ENCODE measurements at regions not wholly inside any gene's neighbourhood (a gene's known extent, or its start where the extent isn't known, plus 50 kb on each side); places are given as distances from the start of the nearest gene placed in this dataset.

DNA sequence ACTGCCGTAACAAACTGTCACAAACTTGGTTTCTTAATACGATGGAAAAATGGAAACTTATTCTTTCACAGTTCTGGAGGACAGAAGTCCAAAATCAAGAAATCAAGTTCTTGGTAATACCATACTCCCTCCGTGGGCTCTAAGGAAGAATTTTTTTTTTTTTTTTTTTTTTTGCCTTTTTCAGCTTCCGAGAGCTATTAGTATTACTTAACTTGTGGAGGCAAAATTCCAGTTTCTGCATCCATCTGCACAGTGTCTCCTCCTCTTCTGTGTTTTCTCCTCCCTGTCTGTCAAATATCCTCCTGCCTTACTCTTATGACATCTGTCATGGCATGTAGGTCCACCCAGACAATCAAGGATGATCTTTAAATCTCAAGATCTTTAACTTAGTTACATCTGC is 426.6 kb downstream of the SPRY1 start:
- DNase-seq = no peak
- Histone ChIP-seq H3K27me3 (ENCODE audit: control insufficient read depth in 2 of 2, insufficient read depth in 2 of 2, low read length in 2 of 2) (no peaks in the 10 kb centered on the region), H3K36me3 (ENCODE audit: control insufficient read depth in 2 of 3, insufficient read depth in 3 of 3, low read length in 3 of 3) (no peaks in the 10 kb centered on the region), H3K27ac (ENCODE audit: low read depth, low read length) (no peak overlapping the region), H3K4me1 (ENCODE audit: control insufficient read depth in 2 of 2, insufficient read depth in 2 of 2, low read length in 2 of 2) (no peaks in the 10 kb centered on the region), H3K4me3 (ENCODE audit: low read length) (no peak overlapping the region), H3K9me3 (ENCODE audit: control insufficient read depth in 2 of 3, low read length in 3 of 3) (no peaks in the 10 kb centered on the region)
- Mint-ChIP-seq H3K27me3 (peaks cover 0 to 7% (median 4%) of the 10 kb centered on the region in 5 donors), H3K4me3 (no peak overlapping the region), H3K9me3 (peaks cover 0 to 6% (median 0%) of the 10 kb centered on the region in 11 donors), H3K4me1 (no peaks in the 10 kb centered on the region), H3K36me3 (no peaks in the 10 kb centered on the region), H3K27ac (no peak overlapping the region)
- ATAC-seq = no peak
- ChIA-PET CTCF (interaction anchor here (1.3 kb wide), 1 partner anchor 12 kb away, joined by 3 read pairs; no protein-coding TSS in a partner anchor), POLR2A (no interaction called here)
- intact Hi-C loops (cut with micrococcal nuclease) = no loop called here

DNA sequence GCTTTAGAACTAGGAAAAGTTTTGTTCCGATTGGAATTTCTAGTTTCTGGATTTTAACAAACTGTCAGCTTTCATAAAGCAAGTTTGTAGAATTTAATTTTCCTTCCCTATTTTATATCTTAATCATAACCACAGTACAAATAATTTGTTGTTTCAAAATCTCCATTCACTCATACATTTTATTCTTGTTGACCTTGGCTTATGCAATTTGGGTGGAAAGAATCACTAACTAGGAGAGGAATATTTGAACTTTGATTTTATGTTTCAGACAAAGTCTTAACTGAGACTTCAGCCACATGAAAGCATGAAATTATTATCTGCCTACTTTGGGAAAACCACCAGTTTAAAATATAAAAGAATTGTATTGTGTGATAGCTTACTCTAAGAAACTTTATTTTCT is 427.9 kb downstream of the SPRY1 start:
- peaks cover 0 to 5% (median 0%) of the 10 kb centered on the region in 11 donors for H3K9me3 Mint-ChIP-seq
- H3K4me3 Mint-ChIP-seq = no peak overlapping the region
- H3K27me3 Mint-ChIP-seq = peaks cover 0 to 7% (median 0%) of the 10 kb centered on the region in 5 donors
- no peak overlapping the region for H3K4me3 ChIP-seq (ENCODE audit: low read length)
- ChIA-PET CTCF (no interaction called here), POLR2A (no interaction called here)
- no peak overlapping the region for H3K27ac ChIP-seq (ENCODE audit: low read depth, low read length)
- no peaks in the 10 kb centered on the region for H3K36me3 Mint-ChIP-seq
- DNase-seq (no peak), ATAC-seq (no peak)
- no peaks in the 10 kb centered on the region for H3K4me1 Mint-ChIP-seq
- no peaks in the 10 kb centered on the region for H3K36me3 ChIP-seq (ENCODE audit: control insufficient read depth in 2 of 3, insufficient read depth in 3 of 3, low read length in 3 of 3)
- no peak overlapping the region for H3K27ac Mint-ChIP-seq
- no peaks in the 10 kb centered on the region for H3K27me3 ChIP-seq (ENCODE audit: control insufficient read depth in 2 of 2, insufficient read depth in 2 of 2, low read length in 2 of 2)
- no peaks in the 10 kb centered on the region for H3K4me1 ChIP-seq (ENCODE audit: control insufficient read depth in 2 of 2, insufficient read depth in 2 of 2, low read length in 2 of 2)
- no peaks in the 10 kb centered on the region for H3K9me3 ChIP-seq (ENCODE audit: control insufficient read depth in 2 of 3, low read length in 3 of 3)
- intact Hi-C loops (cut with micrococcal nuclease) = no loop called here

DNA sequence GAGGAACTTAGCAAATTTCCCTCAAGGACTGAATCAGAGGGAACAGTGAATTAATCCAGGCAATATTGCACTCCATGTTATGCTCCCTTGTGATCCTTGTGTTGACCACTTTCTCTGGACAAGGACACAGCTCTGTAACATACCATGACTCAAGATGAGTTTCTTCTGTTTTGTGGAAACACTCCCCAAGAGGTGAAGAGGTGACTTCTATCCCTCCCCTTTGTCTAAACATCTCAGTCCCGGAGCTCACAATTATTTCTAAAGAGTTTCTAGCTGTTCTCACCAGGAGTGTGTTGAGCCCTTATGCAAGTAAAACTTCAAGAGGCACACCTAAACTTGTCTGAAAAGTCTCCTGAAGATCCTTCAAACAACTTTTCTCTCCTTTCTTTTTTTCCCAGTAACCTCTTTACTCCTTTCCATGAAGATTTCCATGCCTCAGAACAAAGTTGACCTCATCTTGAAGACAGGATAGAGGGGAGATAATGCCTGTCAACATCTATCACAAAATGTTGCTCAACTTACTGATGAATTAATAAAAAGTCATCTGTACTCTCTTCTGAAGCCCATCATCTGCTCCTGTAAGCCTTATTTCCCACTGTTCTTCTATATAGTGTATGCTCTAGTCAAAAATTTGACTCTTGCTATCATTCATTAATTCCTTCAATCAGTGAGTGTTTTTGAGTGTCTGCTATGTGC is 429.1 kb downstream of the SPRY1 start:
- no peak for ATAC-seq
- H3K9me3 Mint-ChIP-seq = peaks cover 0 to 5% (median 0%) of the 10 kb centered on the region in 11 donors
- Histone ChIP-seq H3K27me3 (ENCODE audit: control insufficient read depth in 2 of 2, insufficient read depth in 2 of 2, low read length in 2 of 2) (no peaks in the 10 kb centered on the region), H3K27ac (ENCODE audit: low read depth, low read length) (no peak overlapping the region), H3K9me3 (ENCODE audit: control insufficient read depth in 2 of 3, low read length in 3 of 3) (no peaks in the 10 kb centered on the region), H3K36me3 (ENCODE audit: control insufficient read depth in 2 of 3, insufficient read depth in 3 of 3, low read length in 3 of 3) (no peaks in the 10 kb centered on the region), H3K4me1 (ENCODE audit: control insufficient read depth in 2 of 2, insufficient read depth in 2 of 2, low read length in 2 of 2) (no peaks in the 10 kb centered on the region), H3K4me3 (ENCODE audit: low read length) (no peak overlapping the region)
- no peak overlapping the region for H3K27ac Mint-ChIP-seq
- H3K36me3 Mint-ChIP-seq = no peaks in the 10 kb centered on the region
- no peak overlapping the region for H3K4me3 Mint-ChIP-seq
- intact Hi-C loops (cut with micrococcal nuclease) = no loop called here
- H3K4me1 Mint-ChIP-seq = no peaks in the 10 kb centered on the region
- POLR2A ChIA-PET = no interaction called here
- peaks cover 0 to 7% (median 0%) of the 10 kb centered on the region in 5 donors for H3K27me3 Mint-ChIP-seq
- DNase-seq = no peak
- CTCF ChIA-PET = no interaction called here

DNA sequence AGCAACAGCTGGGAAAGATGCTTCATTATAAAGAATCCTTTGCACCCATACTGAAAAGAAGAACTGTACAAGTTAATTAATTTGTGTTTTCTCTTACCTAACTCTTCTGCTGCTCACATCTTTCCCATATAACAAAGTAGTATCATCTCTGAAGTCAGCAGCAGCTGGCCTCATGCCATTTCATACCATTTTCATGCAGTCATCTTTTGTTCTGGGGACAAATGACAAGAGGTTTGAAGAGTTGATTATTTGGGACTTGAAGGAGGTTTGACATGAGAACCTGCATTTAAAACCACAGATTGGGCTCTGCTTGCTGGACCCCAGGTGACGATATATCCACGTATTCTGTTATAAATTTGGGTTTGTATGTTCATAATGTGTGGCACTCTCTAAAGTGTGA is 430.3 kb downstream of the SPRY1 start:
- ChIA-PET POLR2A (no interaction called here), CTCF (no interaction called here)
- Mint-ChIP-seq H3K9me3 (peaks cover 0 to 5% (median 0%) of the 10 kb centered on the region in 11 donors), H3K36me3 (no peaks in the 10 kb centered on the region), H3K27ac (no peak overlapping the region), H3K4me3 (no peak overlapping the region), H3K4me1 (no peaks in the 10 kb centered on the region), H3K27me3 (peaks cover 0 to 7% (median 0%) of the 10 kb centered on the region in 5 donors)
- no peak for ATAC-seq
- no peak for DNase-seq
- H3K36me3 ChIP-seq (ENCODE audit: control insufficient read depth in 2 of 3, insufficient read depth in 3 of 3, low read length in 3 of 3) = no peaks in the 10 kb centered on the region
- no peaks in the 10 kb centered on the region for H3K4me1 ChIP-seq (ENCODE audit: control insufficient read depth in 2 of 2, insufficient read depth in 2 of 2, low read length in 2 of 2)
- no peak overlapping the region for H3K4me3 ChIP-seq (ENCODE audit: low read length)
- H3K27me3 ChIP-seq (ENCODE audit: control insufficient read depth in 2 of 2, insufficient read depth in 2 of 2, low read length in 2 of 2) = no peaks in the 10 kb centered on the region
- intact Hi-C loops (cut with micrococcal nuclease) = no loop called here
- H3K9me3 ChIP-seq (ENCODE audit: control insufficient read depth in 2 of 3, low read length in 3 of 3) = no peaks in the 10 kb centered on the region
- no peak overlapping the region for H3K27ac ChIP-seq (ENCODE audit: low read depth, low read length)

DNA sequence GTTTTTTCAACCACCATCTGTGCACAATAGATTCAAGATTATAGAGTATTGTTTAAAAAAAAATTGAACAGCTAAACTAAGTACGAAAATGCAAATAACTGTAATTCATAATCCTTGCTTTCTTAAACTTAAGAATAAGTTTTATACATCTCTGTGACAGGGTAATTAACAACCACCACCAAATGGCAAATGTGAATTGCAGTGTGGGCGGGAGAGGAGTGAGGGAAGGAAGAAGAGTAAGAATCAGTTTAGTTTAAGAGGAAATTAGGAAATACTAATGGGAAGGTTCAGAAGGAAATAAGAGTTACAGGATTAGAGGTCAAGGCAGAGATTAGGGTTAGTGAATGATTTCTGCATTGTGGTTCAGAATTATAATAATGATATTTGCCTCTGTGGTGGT is 430.9 kb downstream of the SPRY1 start:
- Mint-ChIP-seq H3K4me3 (no peak overlapping the region), H3K27me3 (peaks cover 0 to 7% (median 0%) of the 10 kb centered on the region in 5 donors), H3K27ac (no peak overlapping the region), H3K4me1 (no peaks in the 10 kb centered on the region), H3K9me3 (peaks cover 0 to 5% (median 0%) of the 10 kb centered on the region in 11 donors), H3K36me3 (no peaks in the 10 kb centered on the region)
- CTCF ChIA-PET = no interaction called here
- ATAC-seq (no peak), DNase-seq (no peak)
- Histone ChIP-seq H3K9me3 (ENCODE audit: control insufficient read depth in 2 of 3, low read length in 3 of 3) (no peaks in the 10 kb centered on the region), H3K36me3 (ENCODE audit: control insufficient read depth in 2 of 3, insufficient read depth in 3 of 3, low read length in 3 of 3) (no peaks in the 10 kb centered on the region), H3K4me3 (ENCODE audit: low read length) (no peak overlapping the region), H3K27me3 (ENCODE audit: control insufficient read depth in 2 of 2, insufficient read depth in 2 of 2, low read length in 2 of 2) (no peaks in the 10 kb centered on the region), H3K27ac (ENCODE audit: low read depth, low read length) (no peak overlapping the region), H3K4me1 (ENCODE audit: control insufficient read depth in 2 of 2, insufficient read depth in 2 of 2, low read length in 2 of 2) (no peaks in the 10 kb centered on the region)
- intact Hi-C loops (cut with micrococcal nuclease) = no loop called here
- POLR2A ChIA-PET = no interaction called here

DNA sequence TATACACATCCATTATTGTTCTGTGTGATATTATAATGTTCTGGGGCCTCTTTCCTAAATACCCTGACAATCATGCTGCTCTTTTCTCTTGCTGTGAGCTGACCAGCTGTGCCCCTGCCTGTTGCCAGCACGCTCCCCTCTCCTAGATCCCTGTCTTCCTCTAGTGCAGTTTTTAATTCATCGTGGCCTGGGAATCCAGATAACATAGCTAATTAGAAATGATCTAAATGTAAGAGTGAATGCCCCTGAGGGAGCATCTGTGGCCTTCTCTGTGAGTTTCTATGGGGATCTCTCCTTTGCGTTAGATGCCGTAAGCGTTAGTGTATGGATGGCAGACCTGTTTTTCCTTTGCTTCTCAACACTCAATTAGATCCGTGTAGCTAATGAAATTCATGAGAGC is 434.3 kb downstream of the SPRY1 start:
- no peak overlapping the region for H3K4me3 ChIP-seq (ENCODE audit: low read length)
- Mint-ChIP-seq H3K4me1 (no peaks in the 10 kb centered on the region), H3K27ac (no peak overlapping the region), H3K36me3 (no peaks in the 10 kb centered on the region), H3K27me3 (peaks cover 0 to 4% (median 0%) of the 10 kb centered on the region in 5 donors), H3K4me3 (no peak overlapping the region), H3K9me3 (peaks cover 0 to 5% (median 0%) of the 10 kb centered on the region in 11 donors)
- H3K27ac ChIP-seq (ENCODE audit: low read depth, low read length) = no peak overlapping the region
- ChIA-PET CTCF (no interaction called here), POLR2A (no interaction called here)
- DNase-seq (no peak), ATAC-seq (no peak)
- H3K4me1 ChIP-seq (ENCODE audit: control insufficient read depth in 2 of 2, insufficient read depth in 2 of 2, low read length in 2 of 2) = no peaks in the 10 kb centered on the region
- no peaks in the 10 kb centered on the region for H3K9me3 ChIP-seq (ENCODE audit: control insufficient read depth in 2 of 3, low read length in 3 of 3)
- intact Hi-C loops (cut with micrococcal nuclease) = no loop called here
- no peaks in the 10 kb centered on the region for H3K27me3 ChIP-seq (ENCODE audit: control insufficient read depth in 2 of 2, insufficient read depth in 2 of 2, low read length in 2 of 2)
- no peaks in the 10 kb centered on the region for H3K36me3 ChIP-seq (ENCODE audit: control insufficient read depth in 2 of 3, insufficient read depth in 3 of 3, low read length in 3 of 3)

All from naive thymus-derived CD4-positive, alpha-beta T cell (primary cell).